ACHN (cell line): ENCODE measurements at regions not wholly inside any gene's neighbourhood (a gene's known extent, or its start where the extent isn't known, plus 50 kb on each side); places are given as distances from the start of the nearest gene placed in this dataset.

Experiments
- DNase-seq: peaks from one replicate; pipeline ENCODE4 v3.0.0-alpha.2; 2015
- in situ Hi-C: cut with HindIII; loops from 2 replicates; pipeline ENCODE4 v1.10.0; 2017; ENCODE audit warnings: low sequenced_read_pairs, low pct_ligation_motif_present, low pct_unique_long_range_greater_than_20kb

GRCh38 chr7:17685141-17685540 lies 255.2 kb downstream of the SNX13 start:
- in situ Hi-C loops: no loop called here
- DNase-seq: no peak

- DNase-seq: no peak
- in situ Hi-C loops: no loop called here
These were observed 252.9 kb downstream of the SNX13 start for GRCh38 chr7:17687361-17687760.

GRCh38 chr7:17689361-17689902 lies 250.9 kb downstream of the SNX13 start:
- DNase-seq: no peak
- in situ Hi-C loops: no loop called here

GRCh38 chr7:17690030-17690429 lies 250.3 kb downstream of the SNX13 start:
- DNase-seq: peak; percentile 75
- in situ Hi-C loops: no loop called here

GRCh38 chr7:17696422-17696821 lies 243.9 kb downstream of the SNX13 start:
- in situ Hi-C loops: no loop called here

GRCh38 chr7:17697128-17697881 lies 243.0 kb downstream of the SNX13 start:
- DNase-seq: no peak
- in situ Hi-C loops: no loop called here

More at GRCh38 chr7:17696422-17696821, 243.9 kb downstream of the SNX13 start:
- DNase-seq: no peak

- DNase-seq: no peak
- in situ Hi-C loops: no loop called here
These were observed 240.6 kb downstream of the SNX13 start for GRCh38 chr7:17699696-17700095.

GRCh38 chr7:17700138-17700537 lies 240.2 kb downstream of the SNX13 start:
- no peak for DNase-seq

GRCh38 chr7:17706275-17706674 lies 234.0 kb downstream of the SNX13 start:
- in situ Hi-C loops: no loop called here
- DNase-seq: no peak

More at GRCh38 chr7:17700138-17700537, 240.2 kb downstream of the SNX13 start:
- in situ Hi-C loops: no loop called here

GRCh38 chr7:17706734-17707133 lies 233.6 kb downstream of the SNX13 start:
- in situ Hi-C loops: no loop called here
- DNase-seq: peak; percentile 84

GRCh38 chr7:17709127-17709526 lies 231.2 kb downstream of the SNX13 start:
- DNase-seq: no peak
- in situ Hi-C loops: no loop called here

- in situ Hi-C loops: no loop called here
- no peak for DNase-seq
These were observed 230.7 kb downstream of the SNX13 start for GRCh38 chr7:17709599-17709998.

GRCh38 chr7:17710312-17710711 lies 230.0 kb downstream of the SNX13 start:
- DNase-seq: no peak
- in situ Hi-C loops: no loop called here

GRCh38 chr7:17713584-17713983 lies 226.7 kb downstream of the SNX13 start:
- no peak for DNase-seq
- in situ Hi-C loops: no loop called here

- in situ Hi-C loops: no loop called here
- no peak for DNase-seq
These were observed 223.5 kb downstream of the SNX13 start for GRCh38 chr7:17716816-17717215.

- in situ Hi-C loops: no loop called here
- no peak for DNase-seq
These were observed 220.3 kb downstream of the SNX13 start for GRCh38 chr7:17719998-17720397.

- in situ Hi-C loops: no loop called here
- DNase-seq: no peak
These were observed 218.5 kb downstream of the SNX13 start for GRCh38 chr7:17721736-17722285.

GRCh38 chr7:17722798-17723197 lies 217.5 kb downstream of the SNX13 start:
- no peak for DNase-seq
- in situ Hi-C loops: no loop called here

GRCh38 chr7:17725821-17726220 lies 214.5 kb downstream of the SNX13 start:
- in situ Hi-C loops: no loop called here
- no peak for DNase-seq

- no peak for DNase-seq
- in situ Hi-C loops: no loop called here
These were observed 208.2 kb downstream of the SNX13 start for GRCh38 chr7:17732083-17732482.
